OCI-LY3 (cell line): ENCODE measurements at regions not wholly inside any gene's neighbourhood (a gene's known extent, or its start where the extent isn't known, plus 50 kb on each side); places are given as distances from the start of the nearest gene placed in this dataset.

Experiments
- CTCF ChIP-seq: fragments of 200-600, 300-600 bp; sonication (generic); IDR thresholded peaks from 2 replicates; pipeline ENCODE4 v1.5.1; 2014; ENCODE audit warnings: antibody characterized with exemption, low read length, low read depth
- EZH2phosphoT487 ChIP-seq: fragments of 200-600 bp; shearing (Covaris generic); IDR thresholded peaks from 2 replicates; pipeline ENCODE4 v1.6.1; 2018; ENCODE audit warnings: antibody characterized with exemption, mixed run types, low read depth

- no peak for TF ChIP-seq CTCF
- no peak for TF ChIP-seq EZH2phosphoT487
These were observed 235.1 kb downstream of the UQCRFS1 start for GRCh38 chr19:28977826-28978225.
